SK-N-SH treated with all-trans-retinoic acid at 6 μM for 48 hours (cell line): ENCODE measurements at regions not wholly inside any gene's neighbourhood (a gene's known extent, or its start where the extent isn't known, plus 50 kb on each side); places are given as distances from the start of the nearest gene placed in this dataset.

ENCODE experiments used
- ATAC-seq: fragments of 200-7000 bp; cut with Tn5 transposase; 3 replicates; pipeline ENCODE4 v1.9.1; 2020; ENCODE audit warnings: mild to moderate bottlenecking, moderate library complexity
- BACH2 ChIP-seq: fragments of 250-450 bp; sonication (Bioruptor Pico); IDR thresholded peaks from 2 replicates; pipeline ENCODE4 v1.9.0; 2021; ENCODE audit warnings: mild to moderate bottlenecking, borderline replicate concordance
- CREB5 ChIP-seq: fragments of 250-450 bp; sonication (Bioruptor Pico); IDR thresholded peaks from 2 replicates; pipeline ENCODE4 v1.5.1; 2020; ENCODE audit warnings: low read depth, mild to moderate bottlenecking, moderate library complexity
- CSDC2 ChIP-seq: fragments of 250-450 bp; sonication (Bioruptor Pico); IDR thresholded peaks from 2 replicates; pipeline ENCODE4 v1.5.0; 2020; ENCODE audit warnings: mild to moderate bottlenecking, moderate library complexity
- CSRNP3 ChIP-seq: fragments of 250-450 bp; sonication (Bioruptor Pico); IDR thresholded peaks from 2 replicates; pipeline ENCODE4 v1.5.1; 2021; ENCODE audit warnings: mild to moderate bottlenecking, moderate library complexity
- ESRRG ChIP-seq: fragments of 250-450 bp; sonication (Bioruptor Pico); IDR thresholded peaks from 2 replicates; pipeline ENCODE4 v1.6.1; 2021; ENCODE audit warnings: mild to moderate bottlenecking
- GLIS3 ChIP-seq: fragments of 250-450 bp; sonication (Bioruptor Pico); IDR thresholded peaks from 2 replicates; pipeline ENCODE4 v1.5.0; 2020; ENCODE audit warnings: mild to moderate bottlenecking, moderate library complexity
- ISL1 ChIP-seq: fragments of 250-450 bp; sonication (Bioruptor Pico); IDR thresholded peaks from 2 replicates; pipeline ENCODE4 v2.1.2; 2022; ENCODE audit warnings: mild to moderate bottlenecking, moderate library complexity
- RARB ChIP-seq: fragments of 250-450 bp; sonication (Bioruptor Pico); IDR thresholded peaks from 2 replicates; pipeline ENCODE4 v1.8.0; 2021; ENCODE audit warnings: mild to moderate bottlenecking, moderate library complexity
- TCF4 ChIP-seq: fragments of 250-450 bp; sonication (Bioruptor Pico); IDR thresholded peaks from 2 replicates; pipeline ENCODE4 v1.8.0; 2021; ENCODE audit warnings: mild to moderate bottlenecking, moderate library complexity, borderline replicate concordance
- ZC3H10 ChIP-seq: fragments of 250-450 bp; sonication (Bioruptor Pico); IDR thresholded peaks from 2 replicates; pipeline ENCODE4 v1.5.1; 2021; ENCODE audit warnings: mild to moderate bottlenecking, moderate library complexity
- ZFP3 ChIP-seq: fragments of 250-450 bp; sonication (Bioruptor Pico); IDR thresholded peaks from 2 replicates; pipeline ENCODE4 v1.5.0; 2020; ENCODE audit warnings: mild to moderate bottlenecking, moderate library complexity
- ZFP30 ChIP-seq: fragments of 450-650 bp; formaldehyde crosslinking; IDR thresholded peaks from 2 replicates; pipeline ENCODE4 v1.5.0; 2022; ENCODE audit warnings: mild to moderate bottlenecking, moderate library complexity
- ZNF565 ChIP-seq: fragments of 450-650 bp; formaldehyde crosslinking; conservative IDR thresholded peaks from 2 replicates; pipeline ENCODE4 v1.5.0; 2020; ENCODE audit warnings: low read depth, mild to moderate bottlenecking, moderate library complexity
- ZNF8 ChIP-seq: fragments of 450-650 bp; formaldehyde crosslinking; IDR thresholded peaks from 2 replicates; pipeline ENCODE4 v1.5.0; 2020; ENCODE audit warnings: mild to moderate bottlenecking, moderate library complexity
- TF ChIP-seq, protein P1 (sequence below): fragments of 250-450 bp; sonication (Bioruptor Pico); IDR thresholded peaks from 2 replicates; pipeline ENCODE4 v1.5.0; 2020; ENCODE audit warnings: mild to moderate bottlenecking, moderate library complexity
- TF ChIP-seq, protein P2 (sequence below): fragments of 250-450 bp; sonication (Bioruptor Pico); IDR thresholded peaks from 2 replicates; pipeline ENCODE4 v1.8.0; 2020; ENCODE audit warnings: mild to moderate bottlenecking, moderate library complexity, borderline replicate concordance

DNA sequence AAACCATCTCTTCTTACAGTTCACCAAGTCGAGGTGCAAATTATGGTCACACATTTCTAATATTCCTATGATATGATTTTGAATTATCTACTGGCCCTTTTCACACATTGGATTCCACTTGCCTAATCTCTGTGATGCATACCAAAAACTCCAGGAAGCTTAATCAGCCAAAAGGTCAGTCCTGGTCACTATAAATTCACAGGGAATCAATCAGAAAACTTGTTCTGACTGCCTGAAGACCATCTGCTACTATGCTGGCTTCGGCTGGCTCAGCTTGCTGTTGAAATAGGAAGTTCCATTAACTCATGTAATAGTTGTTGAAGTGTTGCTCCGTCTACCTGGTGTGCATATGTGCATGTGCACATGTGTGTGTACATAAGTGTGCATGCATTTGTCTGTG, 142.8 kb upstream of the FLRT2 start:
- no peak for TF ChIP-seq ZFP3 (CRISPR knock-in tag)
- TF ChIP-seq CSRNP3 (CRISPR knock-in tag) = no peak
- TF ChIP-seq ZC3H10 (CRISPR knock-in tag) = no peak
- TF ChIP-seq BACH2 (CRISPR knock-in tag) = no peak
- no peak for TF ChIP-seq ESRRG (CRISPR knock-in tag)
- no peak for TF ChIP-seq CREB5 (CRISPR knock-in tag)
- TF ChIP-seq, protein P1, sequence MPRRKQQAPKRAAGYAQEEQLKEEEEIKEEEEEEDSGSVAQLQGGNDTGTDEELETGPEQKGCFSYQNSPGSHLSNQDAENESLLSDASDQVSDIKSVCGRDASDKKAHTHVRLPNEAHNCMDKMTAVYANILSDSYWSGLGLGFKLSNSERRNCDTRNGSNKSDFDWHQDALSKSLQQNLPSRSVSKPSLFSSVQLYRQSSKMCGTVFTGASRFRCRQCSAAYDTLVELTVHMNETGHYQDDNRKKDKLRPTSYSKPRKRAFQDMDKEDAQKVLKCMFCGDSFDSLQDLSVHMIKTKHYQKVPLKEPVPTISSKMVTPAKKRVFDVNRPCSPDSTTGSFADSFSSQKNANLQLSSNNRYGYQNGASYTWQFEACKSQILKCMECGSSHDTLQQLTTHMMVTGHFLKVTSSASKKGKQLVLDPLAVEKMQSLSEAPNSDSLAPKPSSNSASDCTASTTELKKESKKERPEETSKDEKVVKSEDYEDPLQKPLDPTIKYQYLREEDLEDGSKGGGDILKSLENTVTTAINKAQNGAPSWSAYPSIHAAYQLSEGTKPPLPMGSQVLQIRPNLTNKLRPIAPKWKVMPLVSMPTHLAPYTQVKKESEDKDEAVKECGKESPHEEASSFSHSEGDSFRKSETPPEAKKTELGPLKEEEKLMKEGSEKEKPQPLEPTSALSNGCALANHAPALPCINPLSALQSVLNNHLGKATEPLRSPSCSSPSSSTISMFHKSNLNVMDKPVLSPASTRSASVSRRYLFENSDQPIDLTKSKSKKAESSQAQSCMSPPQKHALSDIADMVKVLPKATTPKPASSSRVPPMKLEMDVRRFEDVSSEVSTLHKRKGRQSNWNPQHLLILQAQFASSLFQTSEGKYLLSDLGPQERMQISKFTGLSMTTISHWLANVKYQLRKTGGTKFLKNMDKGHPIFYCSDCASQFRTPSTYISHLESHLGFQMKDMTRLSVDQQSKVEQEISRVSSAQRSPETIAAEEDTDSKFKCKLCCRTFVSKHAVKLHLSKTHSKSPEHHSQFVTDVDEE (CRISPR knock-in tag) = no peak
- no peak for TF ChIP-seq ZNF565 (CRISPR knock-in tag)
- no peak for TF ChIP-seq GLIS3 (CRISPR knock-in tag)
- TF ChIP-seq TCF4 (CRISPR knock-in tag) = no peak
- no peak for TF ChIP-seq ZFP30 (CRISPR knock-in tag)
- TF ChIP-seq RARB (CRISPR knock-in tag) = no peak
- TF ChIP-seq, protein P2, sequence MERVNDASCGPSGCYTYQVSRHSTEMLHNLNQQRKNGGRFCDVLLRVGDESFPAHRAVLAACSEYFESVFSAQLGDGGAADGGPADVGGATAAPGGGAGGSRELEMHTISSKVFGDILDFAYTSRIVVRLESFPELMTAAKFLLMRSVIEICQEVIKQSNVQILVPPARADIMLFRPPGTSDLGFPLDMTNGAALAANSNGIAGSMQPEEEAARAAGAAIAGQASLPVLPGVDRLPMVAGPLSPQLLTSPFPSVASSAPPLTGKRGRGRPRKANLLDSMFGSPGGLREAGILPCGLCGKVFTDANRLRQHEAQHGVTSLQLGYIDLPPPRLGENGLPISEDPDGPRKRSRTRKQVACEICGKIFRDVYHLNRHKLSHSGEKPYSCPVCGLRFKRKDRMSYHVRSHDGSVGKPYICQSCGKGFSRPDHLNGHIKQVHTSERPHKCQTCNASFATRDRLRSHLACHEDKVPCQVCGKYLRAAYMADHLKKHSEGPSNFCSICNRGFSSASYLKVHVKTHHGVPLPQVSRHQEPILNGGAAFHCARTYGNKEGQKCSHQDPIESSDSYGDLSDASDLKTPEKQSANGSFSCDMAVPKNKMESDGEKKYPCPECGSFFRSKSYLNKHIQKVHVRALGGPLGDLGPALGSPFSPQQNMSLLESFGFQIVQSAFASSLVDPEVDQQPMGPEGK (CRISPR knock-in tag) = no peak
- ATAC-seq = no peak

DNA sequence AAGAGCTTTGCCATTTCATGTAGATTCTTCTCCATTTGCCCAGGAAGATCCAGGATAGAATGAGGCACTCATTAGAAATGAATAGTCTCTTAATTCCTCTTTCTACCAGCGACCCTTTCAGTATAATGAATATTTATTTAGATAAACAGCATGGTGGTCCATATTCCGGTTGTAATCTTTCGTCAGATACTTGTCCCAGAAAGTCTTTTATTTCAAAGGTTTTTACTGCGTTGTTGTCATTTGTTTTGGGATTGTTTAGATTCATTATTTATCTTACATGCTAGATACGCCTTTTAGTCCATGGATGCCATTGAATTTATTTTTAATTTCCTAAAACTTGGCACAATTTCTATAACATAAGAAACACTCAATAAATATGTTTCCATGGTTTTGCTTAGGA, 139.7 kb upstream of the FLRT2 start:
- no peak for ATAC-seq
- TF ChIP-seq CSDC2 (CRISPR knock-in tag) (no peak), CREB5 (CRISPR knock-in tag) (no peak), BACH2 (CRISPR knock-in tag) (no peak), ZNF8 (CRISPR knock-in tag) (no peak), ISL1 (CRISPR knock-in tag) (no peak)
- TF ChIP-seq, protein P2 (CRISPR knock-in tag) = no peak

- no peak for TF ChIP-seq ESRRG (CRISPR knock-in tag)
- no peak for TF ChIP-seq CSRNP3 (CRISPR knock-in tag)
- TF ChIP-seq, all 23 proteins: peak for 0
- ATAC-seq = no peak
Measured at GRCh38 chr14:85391455-85391854, 138.5 kb upstream of the FLRT2 start.
